ENCODE measurements at regions not wholly inside any gene's neighbourhood (a gene's known extent, or its start where the extent isn't known, plus 50 kb on each side); places are given as distances from the start of the nearest gene placed in this dataset.

- Mint-ChIP-seq H3K9me3 (peaks cover 5% of the 10 kb centered on the region), H3K27me3 (ENCODE audit: low read depth) (no peaks in the 10 kb centered on the region), H3K27ac (no peak overlapping the region), H3K36me3 (ENCODE audit: low read depth) (peaks cover 6% of the 10 kb centered on the region), H3K4me3 (no peak overlapping the region), H3K4me1 (ENCODE audit: low read depth) (peaks cover 79% of the 10 kb centered on the region)
- peak; percentile 75 for DNase-seq
- intact Hi-C loops (cut with micrococcal nuclease): no loop called here
- CTCF ChIA-PET: interaction anchor here (0.7 to 2.4 kb wide), 5 partner anchors 12 to 281 kb away, joined by 3 to 8 read pairs (median 3); no protein-coding TSS in a partner anchor
These were observed 166.6 kb upstream of the TAB2 start for GRCh38 chr6:149150801-149151398.

GRCh38 chr6:149152521-149152920, 165.0 kb upstream of the TAB2 start:
- Mint-ChIP-seq H3K27me3 (ENCODE audit: low read depth) (no peaks in the 10 kb centered on the region), H3K4me3 (no peak overlapping the region), H3K27ac (no peak overlapping the region), H3K4me1 (ENCODE audit: low read depth) (peaks cover 64% of the 10 kb centered on the region), H3K36me3 (ENCODE audit: low read depth) (peaks cover 6% of the 10 kb centered on the region), H3K9me3 (peaks cover 5% of the 10 kb centered on the region)
- CTCF ChIA-PET: interaction anchor here (0.6 to 2.4 kb wide), 2 partner anchors 14 to 279 kb away, joined by 3 to 8 read pairs; no protein-coding TSS in a partner anchor
- intact Hi-C loops (cut with micrococcal nuclease): no loop called here
- DNase-seq: no peak

- DNase-seq: no peak
- peaks cover 6% of the 10 kb centered on the region for H3K36me3 Mint-ChIP-seq (ENCODE audit: low read depth)
- no peak overlapping the region for H3K4me3 Mint-ChIP-seq
- no peak overlapping the region for H3K27ac Mint-ChIP-seq
- intact Hi-C loops (cut with micrococcal nuclease): no loop called here
- CTCF ChIA-PET: interaction anchor here (0.6 to 2.4 kb wide), 4 partner anchors 9 to 279 kb away, joined by 3 to 8 read pairs (median 3); no protein-coding TSS in a partner anchor
- peaks cover 5% of the 10 kb centered on the region for H3K9me3 Mint-ChIP-seq
- peaks cover 59% of the 10 kb centered on the region for H3K4me1 Mint-ChIP-seq (ENCODE audit: low read depth)
- H3K27me3 Mint-ChIP-seq (ENCODE audit: low read depth): no peaks in the 10 kb centered on the region
These were observed 164.4 kb upstream of the TAB2 start for GRCh38 chr6:149153100-149153499.

DNA sequence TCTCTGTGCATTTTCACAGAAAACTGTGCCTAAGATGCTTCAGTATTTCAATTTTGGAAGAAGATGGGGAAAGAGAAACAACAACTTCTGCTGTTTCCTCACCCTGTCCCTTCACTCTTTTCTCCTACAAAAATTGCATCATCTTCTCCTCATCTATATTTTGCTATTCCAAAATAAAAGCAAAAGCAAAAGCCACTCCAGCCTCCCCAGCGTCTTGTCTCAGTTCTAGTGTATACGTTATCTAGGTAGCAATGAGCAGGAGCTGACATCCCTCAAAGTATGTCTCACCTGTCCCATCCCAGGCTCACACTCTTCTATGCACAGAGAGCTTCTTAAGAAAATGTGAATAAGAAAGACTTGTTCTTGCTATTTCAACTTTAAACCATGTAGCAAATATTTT, 163.8 kb upstream of the TAB2 start:
- H3K4me1 Mint-ChIP-seq (ENCODE audit: low read depth): peaks cover 53% of the 10 kb centered on the region
- peaks cover 6% of the 10 kb centered on the region for H3K36me3 Mint-ChIP-seq (ENCODE audit: low read depth)
- H3K9me3 Mint-ChIP-seq: peaks cover 5% of the 10 kb centered on the region
- no peak for DNase-seq
- intact Hi-C loops (cut with micrococcal nuclease): no loop called here
- H3K27me3 Mint-ChIP-seq (ENCODE audit: low read depth): no peaks in the 10 kb centered on the region
- CTCF ChIA-PET: interaction anchor here (1.0 kb wide), 1 partner anchor 9 kb away, joined by 3 read pairs; no protein-coding TSS in a partner anchor
- H3K4me3 Mint-ChIP-seq: no peak overlapping the region
- peak overlapping the region; percentile 18 for H3K27ac Mint-ChIP-seq

DNA sequence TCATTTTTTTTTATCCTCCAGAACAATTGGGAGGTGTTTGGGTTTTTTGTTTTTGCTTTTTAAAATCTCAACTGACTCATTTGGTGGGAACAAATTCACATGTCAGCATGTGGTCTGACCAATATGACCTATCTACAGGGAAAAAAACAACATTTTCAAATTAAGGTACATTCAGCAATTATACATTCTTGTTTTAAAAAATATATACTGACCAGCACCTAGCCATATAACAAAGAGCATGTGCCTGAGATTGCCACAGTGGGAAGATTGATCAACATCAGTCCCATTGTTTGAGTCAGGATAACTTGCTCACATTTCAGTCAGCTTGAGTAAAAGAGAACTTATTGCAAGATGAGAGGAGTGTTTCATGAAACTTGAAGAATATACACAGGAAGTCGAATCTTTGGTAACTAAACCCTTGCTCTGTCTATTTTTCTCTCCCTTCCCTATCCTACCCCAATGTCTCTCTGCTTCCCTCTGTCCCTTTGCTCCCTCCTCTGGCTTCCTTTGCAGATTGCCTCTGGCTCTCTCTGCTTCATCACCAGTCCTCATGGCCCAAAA, 163.2 kb upstream of the TAB2 start:
- H3K27ac Mint-ChIP-seq: peak overlapping the region; percentile 52
- no peak overlapping the region for H3K4me3 Mint-ChIP-seq
- intact Hi-C loops (cut with micrococcal nuclease): no loop called here
- H3K4me1 Mint-ChIP-seq (ENCODE audit: low read depth): peaks cover 48% of the 10 kb centered on the region
- H3K9me3 Mint-ChIP-seq: peaks cover 5% of the 10 kb centered on the region
- CTCF ChIA-PET: no interaction called here
- no peak for DNase-seq
- H3K36me3 Mint-ChIP-seq (ENCODE audit: low read depth): peaks cover 6% of the 10 kb centered on the region
- no peaks in the 10 kb centered on the region for H3K27me3 Mint-ChIP-seq (ENCODE audit: low read depth)

DNA sequence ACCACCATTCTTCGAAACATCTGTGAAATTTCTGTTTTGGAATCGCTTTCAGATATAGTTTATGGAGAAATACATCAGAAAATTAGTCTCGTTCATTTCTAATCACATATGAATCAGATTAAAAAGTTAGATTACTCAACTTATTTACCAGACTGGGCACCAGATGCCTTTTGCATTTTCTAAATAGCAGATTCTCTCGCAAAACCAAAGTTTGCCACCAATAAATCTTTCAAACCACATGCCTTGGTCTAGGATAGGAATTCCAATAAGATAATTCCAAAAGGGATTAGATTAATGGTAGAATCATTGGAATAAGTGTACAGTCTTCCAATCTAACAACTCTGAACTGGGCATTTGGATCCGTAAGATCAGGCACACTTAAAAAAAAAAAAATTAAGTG, 160.4 kb upstream of the TAB2 start:
- DNase-seq: no peak
- CTCF ChIA-PET: no interaction called here
- no peaks in the 10 kb centered on the region for H3K36me3 Mint-ChIP-seq (ENCODE audit: low read depth)
- intact Hi-C loops (cut with micrococcal nuclease): no loop called here
- H3K27ac Mint-ChIP-seq: no peak overlapping the region
- H3K4me3 Mint-ChIP-seq: no peak overlapping the region
- H3K27me3 Mint-ChIP-seq (ENCODE audit: low read depth): no peaks in the 10 kb centered on the region
- H3K9me3 Mint-ChIP-seq: no peaks in the 10 kb centered on the region
- H3K4me1 Mint-ChIP-seq (ENCODE audit: low read depth): peaks cover 28% of the 10 kb centered on the region

DNA sequence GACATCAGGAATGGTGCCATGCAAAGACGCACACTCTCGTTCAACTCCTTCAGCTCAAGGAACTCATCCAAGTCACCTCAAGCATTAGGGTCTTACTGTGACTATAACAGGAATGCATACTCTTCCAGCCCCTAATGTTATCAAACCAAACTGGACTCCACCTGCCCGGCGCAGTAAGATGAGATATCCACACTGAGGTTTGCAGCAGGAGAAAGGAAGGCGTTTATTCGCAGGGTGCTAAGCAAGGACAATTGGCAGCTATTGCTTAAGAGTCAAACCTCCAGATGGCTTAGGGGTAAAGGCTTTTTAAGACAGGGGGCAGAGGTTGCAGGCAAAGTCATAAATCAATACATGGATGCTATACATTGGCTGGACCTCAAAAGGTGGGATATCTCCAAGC, 159.4 kb upstream of the TAB2 start:
- CTCF ChIA-PET: no interaction called here
- Mint-ChIP-seq H3K4me1 (ENCODE audit: low read depth) (peaks cover 24% of the 10 kb centered on the region), H3K9me3 (no peaks in the 10 kb centered on the region), H3K27me3 (ENCODE audit: low read depth) (no peaks in the 10 kb centered on the region), H3K4me3 (no peak overlapping the region), H3K36me3 (ENCODE audit: low read depth) (no peaks in the 10 kb centered on the region), H3K27ac (no peak overlapping the region)
- intact Hi-C loops (cut with micrococcal nuclease): no loop called here
- DNase-seq: no peak

DNA sequence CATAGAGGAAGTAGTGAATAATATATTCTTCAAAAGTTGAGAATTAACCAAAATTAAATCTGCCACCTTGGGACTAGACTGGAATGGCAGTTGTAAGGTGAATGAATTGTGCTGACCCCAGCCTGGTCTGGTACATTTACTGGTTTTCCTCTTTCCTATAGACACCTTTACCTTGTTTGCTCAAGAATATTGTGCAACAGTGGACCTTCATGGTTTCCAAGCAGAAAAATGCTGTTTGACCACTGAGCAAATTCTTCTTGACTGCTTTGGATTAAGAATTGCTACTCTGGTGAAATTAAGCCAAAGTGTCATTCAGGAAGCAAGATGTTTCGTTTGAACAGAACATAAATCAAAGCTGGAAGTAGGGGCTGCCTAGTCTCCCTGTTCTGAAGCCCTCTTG, 156.6 kb upstream of the TAB2 start:
- H3K9me3 Mint-ChIP-seq: no peaks in the 10 kb centered on the region
- intact Hi-C loops (cut with micrococcal nuclease): no loop called here
- no peak overlapping the region for H3K27ac Mint-ChIP-seq
- DNase-seq: no peak
- H3K36me3 Mint-ChIP-seq (ENCODE audit: low read depth): no peaks in the 10 kb centered on the region
- H3K27me3 Mint-ChIP-seq (ENCODE audit: low read depth): no peaks in the 10 kb centered on the region
- H3K4me1 Mint-ChIP-seq (ENCODE audit: low read depth): peaks cover 2% of the 10 kb centered on the region
- no peak overlapping the region for H3K4me3 Mint-ChIP-seq
- CTCF ChIA-PET: no interaction called here

DNA sequence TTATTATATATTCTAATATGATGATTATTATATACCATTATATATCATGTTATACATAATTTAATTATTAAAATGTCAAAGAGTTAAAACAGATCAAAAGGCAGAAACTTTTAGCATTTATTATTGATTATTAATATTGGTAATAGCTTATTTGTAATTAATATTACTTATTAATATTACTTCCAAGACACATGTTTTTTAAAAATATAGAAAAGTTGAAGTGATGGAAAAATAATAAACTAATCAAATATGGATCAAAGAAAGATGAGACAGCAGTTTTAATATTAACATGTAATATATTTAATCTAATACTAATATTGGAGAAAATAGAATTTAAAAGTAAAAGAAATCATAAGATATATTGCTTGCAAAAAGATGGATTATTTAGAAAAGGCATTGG, 154.6 kb upstream of the TAB2 start:
- H3K27me3 Mint-ChIP-seq (ENCODE audit: low read depth): no peaks in the 10 kb centered on the region
- H3K27ac Mint-ChIP-seq: no peak overlapping the region
- no peak for DNase-seq
- intact Hi-C loops (cut with micrococcal nuclease): no loop called here
- H3K4me3 Mint-ChIP-seq: no peak overlapping the region
- H3K4me1 Mint-ChIP-seq (ENCODE audit: low read depth): peaks cover 15% of the 10 kb centered on the region
- CTCF ChIA-PET: interaction anchor here (2.3 to 2.4 kb wide), 2 partner anchors 13 to 24 kb away, joined by 5 to 7 read pairs; no protein-coding TSS in a partner anchor
- no peaks in the 10 kb centered on the region for H3K9me3 Mint-ChIP-seq
- H3K36me3 Mint-ChIP-seq (ENCODE audit: low read depth): no peaks in the 10 kb centered on the region

GRCh38 chr6:149164199-149164750, 153.2 kb upstream of the TAB2 start:
- no peaks in the 10 kb centered on the region for H3K9me3 Mint-ChIP-seq
- CTCF ChIA-PET: interaction anchor here (0.7 to 2.4 kb wide), 7 partner anchors 13 to 260 kb away, joined by 3 to 7 read pairs (median 4); no protein-coding TSS in a partner anchor
- peaks cover 24% of the 10 kb centered on the region for H3K4me1 Mint-ChIP-seq (ENCODE audit: low read depth)
- no peak for DNase-seq
- H3K36me3 Mint-ChIP-seq (ENCODE audit: low read depth): no peaks in the 10 kb centered on the region
- intact Hi-C loops (cut with micrococcal nuclease): no loop called here
- no peaks in the 10 kb centered on the region for H3K27me3 Mint-ChIP-seq (ENCODE audit: low read depth)
- H3K4me3 Mint-ChIP-seq: no peak overlapping the region
- H3K27ac Mint-ChIP-seq: no peak overlapping the region

DNA sequence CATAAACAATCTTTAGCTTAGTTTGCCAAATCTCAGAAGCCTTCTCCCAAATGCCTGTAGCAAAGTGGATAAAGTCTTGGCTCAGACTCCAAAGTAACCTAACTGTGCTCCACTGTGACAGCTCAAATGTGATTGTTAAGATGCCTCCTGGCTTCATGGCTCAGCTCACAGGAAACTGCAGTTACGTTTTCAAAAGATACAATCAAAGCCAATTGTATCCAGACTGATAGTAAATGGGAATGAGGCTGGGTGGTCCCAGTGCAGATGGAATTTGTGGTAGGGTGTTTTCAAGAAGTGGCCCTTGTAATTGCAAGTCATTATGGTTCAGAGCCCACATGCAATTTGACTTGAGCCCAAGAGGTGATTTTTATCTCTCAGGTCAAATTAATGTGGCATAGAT, 151.2 kb upstream of the TAB2 start:
- Mint-ChIP-seq H3K4me3 (peak overlapping the region; percentile 6), H3K27me3 (ENCODE audit: low read depth) (no peaks in the 10 kb centered on the region), H3K27ac (peak overlapping the region; percentile 6), H3K4me1 (ENCODE audit: low read depth) (peaks cover 30% of the 10 kb centered on the region), H3K36me3 (ENCODE audit: low read depth) (no peaks in the 10 kb centered on the region), H3K9me3 (no peaks in the 10 kb centered on the region)
- intact Hi-C loops (cut with micrococcal nuclease): no loop called here
- no peak for DNase-seq
- CTCF ChIA-PET: interaction anchor here (0.9 kb wide), 1 partner anchor 138 kb away, joined by 3 read pairs; no protein-coding TSS in a partner anchor

DNA sequence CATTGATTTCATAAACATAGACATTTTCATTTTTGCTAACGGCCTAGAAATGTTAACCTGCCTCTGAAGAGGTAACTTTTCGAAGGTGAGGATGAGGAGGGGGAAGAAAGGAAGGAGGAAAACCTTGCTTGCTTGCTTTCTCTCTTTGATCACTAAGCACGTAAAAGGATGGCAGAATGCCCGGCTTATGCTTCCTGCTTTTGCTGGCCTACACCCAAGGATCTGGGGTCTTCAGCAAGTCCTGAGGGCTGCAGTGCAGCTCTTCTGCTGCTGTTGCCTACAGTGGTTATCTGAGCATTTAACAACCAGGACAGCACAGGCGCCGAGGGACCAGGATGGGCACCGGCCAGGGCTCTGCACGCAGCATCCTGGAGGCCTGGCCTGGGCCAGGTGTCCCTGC, 150.8 kb upstream of the TAB2 start:
- peak overlapping the region; percentile 6 for H3K27ac Mint-ChIP-seq
- peaks cover 30% of the 10 kb centered on the region for H3K4me1 Mint-ChIP-seq (ENCODE audit: low read depth)
- H3K9me3 Mint-ChIP-seq: no peaks in the 10 kb centered on the region
- CTCF ChIA-PET: interaction anchor here (0.7 to 1.4 kb wide), 3 partner anchors 14 to 138 kb away, joined by 3 to 4 read pairs (median 3); no protein-coding TSS in a partner anchor
- no peaks in the 10 kb centered on the region for H3K27me3 Mint-ChIP-seq (ENCODE audit: low read depth)
- DNase-seq: no peak
- no peaks in the 10 kb centered on the region for H3K36me3 Mint-ChIP-seq (ENCODE audit: low read depth)
- peak overlapping the region; percentile 6 for H3K4me3 Mint-ChIP-seq
- intact Hi-C loops (cut with micrococcal nuclease): no loop called here

- CTCF ChIA-PET: no interaction called here
- no peaks in the 10 kb centered on the region for H3K27me3 Mint-ChIP-seq (ENCODE audit: low read depth)
- H3K36me3 Mint-ChIP-seq (ENCODE audit: low read depth): no peaks in the 10 kb centered on the region
- H3K27ac Mint-ChIP-seq: no peak overlapping the region
- intact Hi-C loops (cut with micrococcal nuclease): no loop called here
- H3K9me3 Mint-ChIP-seq: no peaks in the 10 kb centered on the region
- H3K4me1 Mint-ChIP-seq (ENCODE audit: low read depth): peaks cover 32% of the 10 kb centered on the region
- DNase-seq: no peak
- H3K4me3 Mint-ChIP-seq: no peak overlapping the region
These were observed 148.5 kb upstream of the TAB2 start for GRCh38 chr6:149168968-149169367.
